ENCODE measurements at regions not wholly inside any gene's neighbourhood (a gene's known extent, or its start where the extent isn't known, plus 50 kb on each side); places are given as distances from the start of the nearest gene placed in this dataset.
"Not testable (repeated sequence)": the region's sequence is repeated elsewhere in the genome, so short reads cannot be mapped to it uniquely, and the experiment has no call there.

GRCh38 chr7:10471280-10472058 is 502.2 kb upstream of the PHF14 start:
- no peak for DNase-seq (ENCODE audit: low spot score)

DNA sequence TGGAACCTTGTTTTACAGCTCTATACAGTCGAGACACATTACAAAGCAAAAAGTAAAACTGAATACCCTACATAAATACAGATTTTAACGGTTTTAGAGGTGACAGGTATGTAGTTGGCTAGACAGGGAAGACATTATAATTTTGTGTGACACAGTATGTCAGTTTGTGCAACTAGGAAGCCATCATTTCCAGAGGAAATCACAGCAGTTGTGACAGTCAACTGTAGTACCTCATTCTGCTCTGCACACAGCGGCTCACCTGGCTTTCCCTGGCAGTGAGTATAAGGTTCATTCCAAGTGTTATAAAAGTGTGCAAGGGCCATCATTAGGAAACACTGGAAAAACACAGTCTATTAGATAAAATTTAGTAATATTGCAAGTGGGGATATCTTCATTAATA is 501.6 kb upstream of the PHF14 start:
- DNase-seq (ENCODE audit: low spot score) = no peak

DNA sequence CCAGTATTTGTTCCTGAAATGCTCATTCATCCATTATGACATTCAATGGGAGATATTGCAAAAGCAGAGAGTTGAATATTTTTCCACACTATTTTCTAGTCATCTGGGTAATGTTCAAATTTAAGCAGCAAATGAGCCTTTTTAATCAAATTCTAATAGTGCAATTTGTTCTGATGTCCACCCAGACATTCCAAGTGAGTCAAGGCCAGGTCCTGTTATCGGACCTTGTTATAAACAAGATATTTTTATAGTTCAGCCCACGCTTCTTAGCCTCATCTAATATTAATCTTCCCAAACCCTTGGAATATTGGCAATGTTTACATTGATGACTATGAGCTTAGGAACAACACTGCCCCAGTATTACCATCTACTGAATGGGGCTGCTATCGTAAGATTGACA is 500.1 kb upstream of the PHF14 start:
- no peak for DNase-seq (ENCODE audit: low spot score)

GRCh38 chr7:10474048-10474447 is 499.6 kb upstream of the PHF14 start:
- DNase-seq (ENCODE audit: low spot score) = no peak

DNA sequence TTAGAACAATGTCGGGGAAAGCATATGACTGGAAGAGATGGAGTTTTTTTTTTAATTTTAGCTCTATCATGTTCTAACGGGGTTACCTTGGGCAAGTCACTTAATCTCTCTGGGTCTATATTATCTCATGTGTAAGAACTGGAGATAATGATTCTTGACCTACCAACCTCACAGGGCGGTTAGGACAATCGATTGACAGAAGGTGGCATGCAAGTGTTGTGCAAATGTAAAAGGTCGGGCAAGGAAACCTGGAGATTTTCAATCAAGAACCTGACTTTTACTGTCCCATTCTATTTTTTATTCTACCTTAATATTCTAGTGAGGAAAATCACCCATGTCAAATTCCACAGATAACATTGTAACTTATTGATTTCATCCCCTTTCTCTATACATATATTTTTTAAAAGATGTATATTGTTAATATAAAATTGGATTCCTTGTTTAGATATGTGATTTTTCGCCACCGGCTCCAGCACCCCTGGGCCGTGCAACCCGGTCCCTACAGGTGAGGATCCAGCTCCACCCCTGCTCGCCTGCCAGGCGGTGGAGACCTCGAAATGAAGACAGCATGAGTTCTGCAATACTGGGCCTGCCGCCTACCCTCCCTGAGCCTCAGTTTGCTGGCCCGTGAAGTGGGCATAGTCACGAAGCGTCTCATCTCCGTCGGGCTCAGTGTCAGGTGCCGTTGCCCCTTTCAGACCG is 497.6 kb upstream of the PHF14 start:
- DNase-seq (ENCODE audit: low spot score) = no peak

DNA sequence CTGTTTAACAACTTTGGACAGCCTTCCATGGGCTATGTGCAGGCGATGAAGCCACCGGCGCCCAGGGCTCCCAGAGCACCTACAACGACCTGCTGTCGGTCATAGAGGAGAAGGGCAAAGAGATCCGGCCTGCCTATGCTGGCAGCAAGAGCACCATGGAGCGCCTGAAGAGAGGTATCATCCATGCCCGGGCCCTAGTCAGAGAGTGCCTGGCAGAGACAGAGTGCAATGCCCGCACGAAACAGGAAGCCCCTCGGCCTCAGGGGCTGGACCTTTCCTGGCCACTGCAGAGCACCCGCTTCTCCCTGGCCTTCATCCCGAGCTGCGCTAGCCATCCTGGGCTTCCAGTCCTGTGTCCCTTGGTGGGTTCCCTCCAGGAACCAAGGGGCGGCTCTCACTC is 497.0 kb upstream of the PHF14 start:
- no peak for DNase-seq (ENCODE audit: low spot score)

DNA sequence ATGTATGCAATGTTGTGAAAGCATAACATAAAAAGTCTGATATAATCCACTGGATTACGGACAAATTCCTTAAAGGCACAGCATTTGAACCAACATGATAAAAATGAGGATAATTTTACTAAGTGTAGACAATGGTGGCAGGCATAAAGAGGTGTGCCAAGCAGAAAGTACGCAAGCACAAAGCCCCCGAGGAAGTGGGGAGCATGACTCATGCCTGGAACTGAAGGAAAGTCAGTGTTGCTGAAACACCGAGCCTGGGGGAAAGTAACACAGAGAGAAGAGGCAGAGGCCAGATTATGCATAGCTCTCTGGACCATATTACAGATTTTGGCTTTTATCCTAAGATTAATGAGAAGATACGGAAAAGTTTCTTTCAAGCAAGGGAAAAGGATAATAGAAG is 490.0 kb upstream of the PHF14 start:
- no peak for DNase-seq (ENCODE audit: low spot score)

DNA sequence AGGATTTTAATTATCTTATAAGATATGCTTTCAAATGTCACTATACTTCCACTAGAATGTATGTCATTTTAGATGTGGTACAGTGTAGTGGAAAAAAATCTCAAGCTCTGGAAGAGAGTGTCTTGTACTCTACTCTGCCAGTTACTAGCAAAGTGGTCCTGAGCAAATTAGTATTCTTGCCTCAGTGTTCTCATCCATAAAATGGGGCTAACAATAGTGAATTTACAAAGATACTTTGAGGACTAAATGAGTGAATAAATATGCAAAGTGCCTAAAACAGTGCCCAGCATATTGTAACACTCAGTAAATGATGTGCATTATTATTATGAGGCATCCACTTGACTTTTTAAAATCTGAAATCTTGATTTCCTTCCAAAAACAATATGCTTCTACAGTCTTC is 488.9 kb upstream of the PHF14 start:
- DNase-seq (ENCODE audit: low spot score) = no peak

GRCh38 chr7:10501206-10501884 is 472.3 kb upstream of the PHF14 start:
- not testable (repeated sequence) for DNase-seq (ENCODE audit: low spot score)

DNA sequence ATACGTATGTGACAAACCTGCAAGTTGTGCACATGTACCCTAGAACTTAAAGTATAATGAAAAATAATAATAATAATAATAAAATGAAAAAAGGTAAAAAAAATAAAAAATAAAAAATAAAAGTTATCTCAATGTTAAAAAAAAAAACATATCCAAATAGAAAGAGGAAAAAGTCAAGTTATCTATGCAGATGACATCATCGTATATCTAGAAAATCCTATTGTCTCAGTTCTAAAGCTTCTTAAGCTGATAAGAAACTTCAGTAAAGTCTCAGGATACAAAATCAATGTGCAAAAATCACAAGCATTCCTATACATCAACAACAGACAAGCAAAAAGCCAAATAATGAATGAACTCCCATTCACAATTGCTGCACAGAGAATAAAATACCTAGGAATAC is 466.6 kb upstream of the PHF14 start:
- DNase-seq (ENCODE audit: low spot score) = no peak

- no peak for DNase-seq (ENCODE audit: low spot score)
Measured at GRCh38 chr7:10521306-10521705, 452.4 kb upstream of the PHF14 start.

DNA sequence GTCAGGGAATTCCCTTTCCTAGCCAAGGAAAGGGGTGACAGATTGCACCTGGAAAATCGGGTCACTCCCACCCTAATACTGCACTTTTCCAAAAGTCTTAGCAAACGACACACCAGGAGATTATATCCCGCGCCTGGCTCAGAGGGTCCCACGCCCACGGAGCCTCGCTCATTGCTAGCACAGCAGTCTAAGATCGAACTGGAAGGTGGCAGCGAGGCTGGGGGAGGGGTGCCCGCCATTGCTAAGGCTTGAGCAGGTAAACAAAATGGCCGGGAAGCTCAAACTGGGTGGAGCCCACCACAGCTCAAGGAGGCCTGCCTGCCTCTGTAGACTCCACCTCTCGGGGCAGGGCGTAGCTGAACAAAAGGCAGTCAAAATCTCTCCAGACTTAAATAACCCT is 440.2 kb upstream of the PHF14 start:
- DNase-seq (ENCODE audit: low spot score) = not testable (repeated sequence)

GRCh38 chr7:10536561-10536960 is 437.1 kb upstream of the PHF14 start:
- no peak for DNase-seq (ENCODE audit: low spot score)

DNA sequence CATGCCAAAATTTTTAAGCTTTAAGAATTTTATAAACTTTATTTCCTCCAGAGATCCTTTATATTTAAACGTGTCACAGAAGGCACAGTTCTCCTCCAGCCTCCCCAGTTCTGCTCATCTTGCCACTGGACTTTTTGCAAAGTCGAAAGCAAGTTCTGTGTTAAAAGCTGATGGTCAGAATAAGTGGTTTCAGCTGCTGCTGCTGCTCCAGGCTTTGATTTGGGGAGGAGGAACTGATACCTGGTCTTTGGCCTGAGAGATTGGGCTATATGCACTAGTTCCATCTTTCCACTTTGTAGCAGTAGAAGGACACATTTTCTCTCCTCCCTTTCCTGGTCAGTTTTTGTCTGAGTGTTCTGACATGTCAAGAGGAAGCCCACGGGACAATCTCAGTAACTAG is 435.9 kb upstream of the PHF14 start:
- DNase-seq (ENCODE audit: low spot score) = no peak

GRCh38 chr7:10557375-10557774 is 416.3 kb upstream of the PHF14 start:
- DNase-seq (ENCODE audit: low spot score) = no peak

DNA sequence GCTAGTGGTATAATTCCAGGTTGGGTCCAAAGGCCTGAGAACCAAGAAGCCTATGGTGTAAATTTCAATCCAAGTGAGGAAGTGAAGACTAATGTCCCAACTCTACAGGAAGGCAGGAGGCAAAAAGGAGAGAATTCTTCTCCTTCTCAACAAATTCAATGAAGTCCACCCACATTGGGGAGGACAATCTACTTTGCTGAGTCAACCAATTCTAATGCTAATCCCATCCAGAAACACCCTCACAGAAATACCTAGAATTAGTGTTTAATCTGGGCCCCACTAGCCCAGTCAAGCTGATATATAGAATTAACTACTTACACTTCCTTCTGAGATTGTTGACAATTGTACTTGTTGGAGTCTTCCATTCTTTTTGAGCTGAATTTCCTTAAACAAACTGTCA is 413.2 kb upstream of the PHF14 start:
- no peak for DNase-seq (ENCODE audit: low spot score)

DNA sequence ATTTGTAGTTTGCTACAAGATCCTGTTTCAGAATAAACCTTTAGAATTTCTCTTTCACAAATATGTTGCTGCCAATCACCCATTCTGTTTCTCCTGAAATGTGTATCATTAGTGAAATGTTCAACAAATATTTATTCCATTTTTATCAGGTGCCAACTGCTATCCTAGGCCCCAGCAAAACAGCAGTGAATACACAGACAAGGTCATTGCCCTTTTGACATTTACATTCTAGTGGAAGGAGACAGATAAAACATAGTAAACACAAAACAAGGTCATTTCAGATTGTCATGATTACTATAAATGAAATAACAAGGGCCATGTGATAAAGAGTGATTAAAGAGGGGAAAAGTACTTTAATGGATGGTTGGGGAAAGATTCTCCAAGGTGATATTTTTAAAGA is 404.8 kb upstream of the PHF14 start:
- DNase-seq (ENCODE audit: low spot score) = no peak

GRCh38 chr7:10571759-10572158 is 401.9 kb upstream of the PHF14 start:
- DNase-seq (ENCODE audit: low spot score) = no peak

GRCh38 chr7:10577866-10578374 is 395.8 kb upstream of the PHF14 start:
- DNase-seq (ENCODE audit: low spot score) = no peak

DNA sequence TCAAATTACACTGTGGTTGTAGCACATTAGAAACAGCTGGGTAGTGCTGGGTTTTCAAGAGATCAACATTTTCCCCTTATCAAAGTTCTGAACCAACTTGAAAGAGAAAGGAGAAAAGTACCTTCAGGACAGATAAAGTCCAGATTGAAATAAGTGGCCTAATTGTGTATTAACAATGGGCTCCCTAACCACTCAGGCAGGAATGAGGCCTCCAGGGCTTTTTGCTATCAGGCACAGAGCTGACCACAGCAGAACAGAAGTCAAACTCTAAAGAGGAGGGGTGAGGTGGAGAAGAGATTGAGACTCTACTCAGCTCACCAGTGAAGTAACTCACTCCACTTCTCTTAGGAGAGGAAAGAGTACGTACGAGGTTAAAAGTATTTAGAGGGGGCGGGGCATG is 394.1 kb upstream of the PHF14 start:
- DNase-seq (ENCODE audit: low spot score) = no peak

GRCh38 chr7:10584886-10585285 is 388.8 kb upstream of the PHF14 start:
- DNase-seq (ENCODE audit: low spot score) = no peak

DNA sequence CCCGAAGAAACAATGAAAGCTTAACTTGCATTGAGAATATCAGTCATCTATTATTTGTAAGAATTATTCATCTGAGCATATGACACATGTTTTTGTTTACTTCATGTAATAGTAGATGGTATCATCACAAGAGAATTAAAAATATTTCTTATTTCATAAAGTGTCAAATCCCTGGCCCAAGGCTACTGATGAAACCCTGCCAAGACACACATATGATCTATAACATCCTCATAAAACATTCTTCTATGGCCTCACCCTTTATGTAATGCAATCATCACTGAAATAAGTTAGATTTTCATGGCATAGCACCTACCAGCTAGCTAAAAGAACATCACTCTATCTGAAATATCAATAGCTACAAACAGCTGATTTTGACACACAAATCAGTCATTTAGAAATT is 385.6 kb upstream of the PHF14 start:
- DNase-seq (ENCODE audit: low spot score) = no peak

DNA sequence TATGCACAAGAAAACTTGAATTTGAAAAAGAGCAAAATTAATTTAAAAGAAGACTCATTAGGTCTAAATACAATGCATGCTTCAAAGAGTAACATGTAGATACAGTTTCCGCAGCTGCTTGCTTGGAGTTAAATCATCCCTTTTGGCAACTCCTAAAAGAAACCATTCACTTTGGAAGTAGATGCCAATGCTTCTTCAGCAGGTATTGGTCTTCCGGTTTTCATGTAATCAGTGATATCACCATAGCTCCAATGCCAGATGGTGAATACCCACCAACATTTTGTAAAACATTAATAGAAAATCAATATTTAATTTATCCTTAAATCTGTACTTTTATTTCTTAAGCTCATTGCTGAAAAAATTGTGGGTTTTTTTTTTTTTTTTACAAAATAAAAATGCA is 381.1 kb upstream of the PHF14 start:
- no peak for DNase-seq (ENCODE audit: low spot score)

Data from HuH-7.5 (cell line).